Heart left ventricle (tissue), 16 donors: ENCODE measurements at regions not wholly inside any gene's neighbourhood (a gene's known extent, or its start where the extent isn't known, plus 50 kb on each side); places are given as distances from the start of the nearest gene placed in this dataset.

Experiments
- ATAC-seq, 4 donors: fragments of 200-7000 bp; cut with Tn5 transposase; one replicate each; pipeline ENCODE4 v1.9.1; 2020 to 2022; ENCODE audit warnings: moderate library complexity in 4 of 4, mild to moderate bottlenecking in 3 of 4, moderate number of reproducible peaks in 1 of 4
- DNase-seq, 5 donors: peaks; one replicate each; pipeline ENCODE4 v3.0.0-alpha.2; 2020
- H3K27ac ChIP-seq, 12 donors: fragments of 200-600 bp; sonication (generic) in 4 of 12; one replicate each; pipeline versions ENCODE4 v1.5.0 to v1.8.0; 2016 to 2022; ENCODE audit warnings: mild to moderate bottlenecking in 2 of 12
- H3K27me3 ChIP-seq, 9 donors: fragments of 200-600 bp; sonication (generic) in 2 of 9; one replicate each; pipeline versions ENCODE4 v1.5.1 to v1.8.0; 2016 to 2022; ENCODE audit warnings: mild to moderate bottlenecking in 3 of 9
- H3K36me3 ChIP-seq, 9 donors: fragments of 200-600 bp; sonication (generic) in 2 of 9; one replicate each; pipeline versions ENCODE4 v1.5.0 to v1.8.0; 2018 to 2022; ENCODE audit warnings: mild to moderate bottlenecking in 2 of 9
- H3K4me1 ChIP-seq, 12 donors: fragments of 200-600 bp; sonication (generic) in 4 of 12; one replicate each; pipeline versions ENCODE4 v1.5.0 to v1.8.0; 2016 to 2022; ENCODE audit warnings: mild to moderate bottlenecking in 3 of 12
- H3K4me3 ChIP-seq, 12 donors: fragments of 200-600 bp; sonication (generic) in 4 of 12; one replicate each; pipeline versions ENCODE4 v1.5.0 to v1.8.0; 2017 to 2022; ENCODE audit warnings: mild to moderate bottlenecking in 9 of 12, moderate library complexity in 4 of 12
- H3K9me3 ChIP-seq, 12 donors: fragments of 200-600 bp; sonication (generic) in 4 of 12; one replicate each; pipeline versions ENCODE4 v1.5.0 to v1.8.0; 2016 to 2022; ENCODE audit warnings: mild to moderate bottlenecking in 1 of 12
- POLR2A ChIP-seq, 2 donors: fragments of 450-650 bp; IDR thresholded peaks; one replicate each; pipeline ENCODE4 v1.6.1; 2017; ENCODE audit warnings: antibody characterized with exemption in 2 of 2, mild to moderate bottlenecking in 2 of 2, moderate library complexity in 2 of 2
- WGBS, 4 donors: extraction: QIAGEN DNeasy Blood & Tissue Kit in 2 of 4; methylation state at CpG; one replicate each; pipeline versions ENCODE4 v1.1.5 to v1.1.7; 2013 to 2018; 5-methylcytosine and 5-hydroxymethylcytosine counted together
- intact Hi-C, 10 donors: fragments of 100-400 bp; cut with DNase I; formaldehyde crosslinking; loops; one replicate each; pipeline versions ENCODE4 v1.11.1 to v1.14.2; 2022
- TF ChIP-seq, protein P1 (sequence below), 12 donors: fragments of 200-600 bp; sonication (generic) in 4 of 12; IDR thresholded peaks; one replicate each; pipeline versions ENCODE4 v1.5.0 to v1.8.0; 2018 to 2022; ENCODE audit warnings: antibody characterized with exemption in 12 of 12, mild to moderate bottlenecking in 5 of 12
- donor health status: ischemic (EF 13 %, LVEDD 7.1; RV severe dilation, severe dysfunction).
- donor health status: healthy with polysubstance abuse.
- donor health status: DM: no; HTN: yes; CAD: no.
- donor health status: DM: no; HTN: no; CAD: no.
- donor health status: ischemic (EF 25% LVEDD 6.9; RV normal size, moderate dysfunction).
- donor health status: ischemic (EF 25% LVEDD 5.7; RV mildly dilated, moderate dysfunction).
- donor health status: healthy.
- donor health status: DM: yes; HTN: yes; CAD: no.
- donor health status: ischemic (EF 35%, LVEDD 5.7; RV mildly dilated, moderate dysfunction).
- donor health status: nonischemic (EF 11% LVEDD 7.7; RV severe dilation, severe dysfunction).
- donor health status: DM: yes; HTN: yes; CAD: no.
- donor health status: PGD.
- donor health status: ischemic (EF 29% LVEDD 5.4; RV normal size, mild dysfunction).
- donor health status: nonischemic (EF 23%, LVEDD 6.1; RV moderate dilation, normal function).

DNA sequence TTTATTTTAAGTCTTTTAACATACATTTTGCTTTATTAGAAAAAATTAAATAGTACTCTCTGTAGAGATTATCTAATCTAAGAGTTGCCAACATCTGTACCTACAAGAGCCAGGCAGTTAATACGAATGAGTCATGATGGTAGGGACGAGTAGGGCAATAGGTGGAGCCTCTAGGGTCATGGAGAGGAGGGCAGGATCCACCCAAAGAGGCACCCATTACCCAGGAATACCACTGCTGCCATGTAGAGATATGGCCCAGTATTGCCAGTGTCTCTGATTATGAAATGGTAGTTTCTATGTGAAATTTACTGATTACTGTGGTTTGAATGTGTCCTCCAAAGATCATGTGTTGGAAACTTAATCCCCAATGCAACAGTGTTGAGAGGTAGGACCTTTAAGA, 170.4 kb downstream of the PIK3R1 start:
- Histone ChIP-seq H3K4me1 (peaks cover 0 to 15% (median 0%) of the 10 kb centered on the region in 12 donors), H3K4me3 (no peak overlapping the region), H3K27ac (no peak overlapping the region), H3K27me3 (no peaks in the 10 kb centered on the region), H3K36me3 (no peaks in the 10 kb centered on the region), H3K9me3 (peaks cover 0 to 6% (median 0%) of the 10 kb centered on the region in 12 donors)
- intact Hi-C loops = no loop called here
- 79 to 86% (median 82%) methylated on average over 2 of the region's 2 CpGs for WGBS, 4 donors
- DNase-seq = no peak
- TF ChIP-seq, protein P1, sequence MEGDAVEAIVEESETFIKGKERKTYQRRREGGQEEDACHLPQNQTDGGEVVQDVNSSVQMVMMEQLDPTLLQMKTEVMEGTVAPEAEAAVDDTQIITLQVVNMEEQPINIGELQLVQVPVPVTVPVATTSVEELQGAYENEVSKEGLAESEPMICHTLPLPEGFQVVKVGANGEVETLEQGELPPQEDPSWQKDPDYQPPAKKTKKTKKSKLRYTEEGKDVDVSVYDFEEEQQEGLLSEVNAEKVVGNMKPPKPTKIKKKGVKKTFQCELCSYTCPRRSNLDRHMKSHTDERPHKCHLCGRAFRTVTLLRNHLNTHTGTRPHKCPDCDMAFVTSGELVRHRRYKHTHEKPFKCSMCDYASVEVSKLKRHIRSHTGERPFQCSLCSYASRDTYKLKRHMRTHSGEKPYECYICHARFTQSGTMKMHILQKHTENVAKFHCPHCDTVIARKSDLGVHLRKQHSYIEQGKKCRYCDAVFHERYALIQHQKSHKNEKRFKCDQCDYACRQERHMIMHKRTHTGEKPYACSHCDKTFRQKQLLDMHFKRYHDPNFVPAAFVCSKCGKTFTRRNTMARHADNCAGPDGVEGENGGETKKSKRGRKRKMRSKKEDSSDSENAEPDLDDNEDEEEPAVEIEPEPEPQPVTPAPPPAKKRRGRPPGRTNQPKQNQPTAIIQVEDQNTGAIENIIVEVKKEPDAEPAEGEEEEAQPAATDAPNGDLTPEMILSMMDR (IDR thresholded peaks at IDR 0.05) = no peak
- TF ChIP-seq POLR2A (IDR thresholded peaks at IDR 0.05) = no peak
- ATAC-seq = no peak

DNA sequence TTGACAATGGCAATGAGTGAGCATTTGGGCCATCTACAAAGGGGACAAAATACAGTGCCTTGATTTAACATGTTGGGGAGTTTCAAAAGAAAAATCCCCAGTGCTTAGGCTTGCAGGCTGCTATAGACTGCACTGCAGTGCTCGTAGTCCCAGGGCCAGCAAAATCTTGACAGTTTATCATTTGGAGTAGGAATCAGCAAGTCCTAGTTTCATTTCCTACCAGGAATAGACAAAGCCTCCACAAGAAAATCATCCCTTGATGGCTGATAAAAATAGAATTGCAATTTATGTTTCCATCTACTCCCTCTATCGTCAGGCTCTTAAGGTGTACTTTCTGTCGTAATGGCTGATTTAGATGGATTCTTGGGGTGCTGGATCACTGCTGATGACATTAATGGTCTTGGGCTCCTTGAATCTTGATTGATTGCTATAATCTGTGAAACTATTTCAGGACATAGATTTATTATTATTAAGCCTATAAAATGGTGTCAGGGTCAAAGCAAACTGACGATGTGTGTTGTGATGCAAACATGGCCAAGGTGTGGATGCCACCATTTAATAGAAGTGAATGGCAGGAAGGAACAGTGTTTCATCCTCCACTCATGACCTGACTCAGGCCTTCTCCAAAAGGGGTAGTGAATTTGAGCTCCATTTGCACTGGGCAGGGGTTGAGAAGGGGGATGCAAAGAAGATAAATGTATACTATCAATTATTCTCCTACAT, 171.7 kb downstream of the PIK3R1 start:
- no peak for TF ChIP-seq POLR2A (IDR thresholded peaks at IDR 0.05)
- TF ChIP-seq, protein P1 (IDR thresholded peaks at IDR 0.05) = no peak
- H3K9me3 ChIP-seq = peaks cover 0 to 6% (median 0%) of the 10 kb centered on the region in 12 donors
- peaks cover 0 to 2% (median 0%) of the 10 kb centered on the region in 12 donors for H3K4me1 ChIP-seq
- WGBS, 4 donors = 91 to 99% (median 94%) methylated on average over 4 of the region's 4 CpGs
- no peaks in the 10 kb centered on the region for H3K36me3 ChIP-seq
- H3K27me3 ChIP-seq = no peaks in the 10 kb centered on the region
- no peak overlapping the region for H3K27ac ChIP-seq
- DNase-seq = no peak
- H3K4me3 ChIP-seq = no peak overlapping the region
- no peak for ATAC-seq
- intact Hi-C loops = no loop called here

DNA sequence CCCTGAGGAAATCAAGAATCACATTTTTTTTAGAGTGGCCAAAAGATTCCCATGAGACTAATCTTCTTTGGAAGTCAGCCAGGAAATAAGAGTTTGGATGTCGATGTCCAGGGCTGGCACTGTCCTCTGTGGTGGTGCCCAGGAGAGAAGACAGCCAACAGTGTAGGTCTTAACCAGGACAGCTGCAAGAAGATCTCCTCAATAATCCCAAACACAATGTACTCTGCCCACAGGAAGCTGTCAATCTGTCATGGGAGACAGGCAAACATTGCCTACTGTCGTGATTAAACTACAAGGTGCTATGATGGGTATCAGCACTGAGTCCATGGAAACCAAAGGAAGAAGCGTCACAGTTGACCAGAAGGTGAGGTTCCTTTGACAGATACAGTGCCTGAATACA, 174.1 kb downstream of the PIK3R1 start:
- ATAC-seq = no peak
- TF ChIP-seq POLR2A (IDR thresholded peaks at IDR 0.05) = no peak
- TF ChIP-seq, protein P1 (IDR thresholded peaks at IDR 0.05) = no peak
- H3K27ac ChIP-seq = no peak overlapping the region
- H3K27me3 ChIP-seq = no peaks in the 10 kb centered on the region
- intact Hi-C loops = no loop called here
- 53 to 71% (median 57%) methylated on average over 3 of the region's 3 CpGs for WGBS, 4 donors
- no peak overlapping the region for H3K4me3 ChIP-seq
- H3K9me3 ChIP-seq = peaks cover 0 to 6% (median 0%) of the 10 kb centered on the region in 12 donors
- peaks cover 0 to 8% (median 0%) of the 10 kb centered on the region in 12 donors for H3K4me1 ChIP-seq
- H3K36me3 ChIP-seq = no peaks in the 10 kb centered on the region
- no peak for DNase-seq

DNA sequence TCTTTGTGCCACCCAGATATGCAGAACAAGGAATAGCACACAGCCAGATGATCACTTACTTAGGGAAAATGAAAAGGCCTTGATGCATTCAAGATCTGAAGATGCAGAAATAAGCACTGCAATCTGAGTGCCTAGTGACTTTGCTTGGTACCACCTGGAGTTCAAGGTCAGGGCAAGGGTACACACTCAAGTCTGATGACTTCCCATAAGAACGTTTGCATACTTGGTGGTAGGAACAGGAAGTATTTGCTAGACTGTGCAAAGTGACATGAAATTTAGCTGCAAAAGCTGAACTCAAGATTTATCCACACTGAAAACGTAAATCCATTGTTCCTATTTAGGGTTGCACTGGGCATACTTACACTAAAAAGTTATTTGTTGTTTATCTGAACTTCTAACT, 177.1 kb downstream of the PIK3R1 start:
- 30 to 46% (median 41%) methylated on average over 2 of the region's 2 CpGs for WGBS, 4 donors
- TF ChIP-seq, protein P1 (IDR thresholded peaks at IDR 0.05) = no peak
- no peak for TF ChIP-seq POLR2A (IDR thresholded peaks at IDR 0.05)
- no peak for DNase-seq
- no peak for ATAC-seq
- Histone ChIP-seq H3K27me3 (no peaks in the 10 kb centered on the region), H3K9me3 (peaks cover 0 to 6% (median 0%) of the 10 kb centered on the region in 12 donors), H3K4me1 (peaks cover 0 to 8% (median 0%) of the 10 kb centered on the region in 12 donors), H3K27ac (no peak overlapping the region), H3K4me3 (no peak overlapping the region), H3K36me3 (no peaks in the 10 kb centered on the region)
- intact Hi-C loops = no loop called here
